ENCODE measurements at regions not wholly inside any gene's neighbourhood (a gene's known extent, or its start where the extent isn't known, plus 50 kb on each side); places are given as distances from the start of the nearest gene placed in this dataset.

DNA sequence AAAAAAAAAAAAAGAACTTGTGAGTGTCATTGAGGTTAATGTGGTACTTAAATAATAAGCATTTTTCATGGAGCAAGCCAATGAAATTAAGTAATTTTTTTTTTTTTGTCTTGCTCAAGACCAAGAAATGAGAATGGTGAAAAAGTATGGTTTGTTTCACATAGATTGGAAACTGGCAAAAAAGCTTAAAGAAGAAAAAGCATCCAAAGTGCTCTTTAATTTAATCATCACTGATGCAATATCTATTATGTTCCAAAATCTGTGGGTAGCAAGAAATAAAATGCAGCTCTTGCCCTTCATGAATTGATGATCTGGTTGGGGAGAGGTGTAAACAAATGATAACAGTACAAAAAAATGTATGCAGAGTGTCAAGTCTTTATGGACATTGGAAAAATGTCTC, 980.6 kb downstream of the REEP3 start:
- intact Hi-C loops (cut with DNase I, micrococcal nuclease): no loop called here
- no peaks in the 10 kb centered on the region for H3K4me1 ChIP-seq (ENCODE audit: low read depth)
- DNase-seq (no peak), ATAC-seq (no peak)
- TF ChIP-seq, protein P1, sequence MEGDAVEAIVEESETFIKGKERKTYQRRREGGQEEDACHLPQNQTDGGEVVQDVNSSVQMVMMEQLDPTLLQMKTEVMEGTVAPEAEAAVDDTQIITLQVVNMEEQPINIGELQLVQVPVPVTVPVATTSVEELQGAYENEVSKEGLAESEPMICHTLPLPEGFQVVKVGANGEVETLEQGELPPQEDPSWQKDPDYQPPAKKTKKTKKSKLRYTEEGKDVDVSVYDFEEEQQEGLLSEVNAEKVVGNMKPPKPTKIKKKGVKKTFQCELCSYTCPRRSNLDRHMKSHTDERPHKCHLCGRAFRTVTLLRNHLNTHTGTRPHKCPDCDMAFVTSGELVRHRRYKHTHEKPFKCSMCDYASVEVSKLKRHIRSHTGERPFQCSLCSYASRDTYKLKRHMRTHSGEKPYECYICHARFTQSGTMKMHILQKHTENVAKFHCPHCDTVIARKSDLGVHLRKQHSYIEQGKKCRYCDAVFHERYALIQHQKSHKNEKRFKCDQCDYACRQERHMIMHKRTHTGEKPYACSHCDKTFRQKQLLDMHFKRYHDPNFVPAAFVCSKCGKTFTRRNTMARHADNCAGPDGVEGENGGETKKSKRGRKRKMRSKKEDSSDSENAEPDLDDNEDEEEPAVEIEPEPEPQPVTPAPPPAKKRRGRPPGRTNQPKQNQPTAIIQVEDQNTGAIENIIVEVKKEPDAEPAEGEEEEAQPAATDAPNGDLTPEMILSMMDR (IDR thresholded peaks at IDR 0.05): no peak
- H3K9me3 ChIP-seq: no peaks in the 10 kb centered on the region
- H3K36me3 ChIP-seq (ENCODE audit: low read depth): no peaks in the 10 kb centered on the region
- H3K4me3 ChIP-seq: no peak overlapping the region

DNA sequence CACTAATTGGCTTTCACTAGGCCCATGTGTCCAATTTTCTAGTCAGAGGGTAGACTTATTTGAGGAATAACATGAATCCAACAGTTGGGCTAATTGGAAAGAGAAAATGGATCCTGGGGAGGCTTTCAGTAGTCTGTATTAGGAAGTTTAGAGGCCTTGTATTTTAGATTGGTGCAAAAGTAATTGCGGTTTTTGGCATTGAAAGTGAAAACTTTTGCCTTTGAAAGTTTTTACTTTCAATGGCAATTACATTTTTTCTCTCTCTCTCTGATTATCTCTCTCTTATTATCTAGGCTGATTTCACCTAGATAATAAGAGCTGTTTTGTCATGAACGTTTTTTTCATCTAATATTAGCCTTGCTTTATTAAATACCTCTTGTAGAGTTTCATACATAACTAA, 981.7 kb downstream of the REEP3 start:
- DNase-seq (no peak), ATAC-seq (no peak)
- intact Hi-C loops (cut with DNase I, micrococcal nuclease): no loop called here
- no peaks in the 10 kb centered on the region for H3K36me3 ChIP-seq (ENCODE audit: low read depth)
- H3K4me3 ChIP-seq: no peak overlapping the region
- no peaks in the 10 kb centered on the region for H3K9me3 ChIP-seq
- no peaks in the 10 kb centered on the region for H3K4me1 ChIP-seq (ENCODE audit: low read depth)
- TF ChIP-seq, protein P1 (IDR thresholded peaks at IDR 0.05): no peak

DNA sequence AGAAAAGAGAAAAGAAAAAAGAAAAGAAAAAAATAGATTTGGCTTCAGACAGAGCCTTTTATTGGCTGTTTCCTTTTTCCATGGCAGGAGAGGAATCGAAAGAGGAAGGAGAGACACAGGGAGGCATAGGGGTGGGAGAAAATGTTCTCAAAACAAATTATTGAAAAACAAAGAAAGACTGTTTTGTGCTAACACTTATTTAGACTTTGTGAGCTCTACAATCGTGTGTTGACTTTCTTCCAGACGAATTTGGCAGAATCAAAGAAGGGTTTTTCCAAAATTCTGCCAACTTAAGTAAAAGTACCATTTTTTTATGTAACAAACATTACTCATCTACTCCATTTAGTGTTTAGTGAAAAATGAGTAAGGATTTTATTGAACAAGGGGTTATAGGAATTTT, 982.2 kb downstream of the REEP3 start:
- no peak for DNase-seq
- intact Hi-C loops (cut with DNase I, micrococcal nuclease): no loop called here
- ATAC-seq: no peak

DNA sequence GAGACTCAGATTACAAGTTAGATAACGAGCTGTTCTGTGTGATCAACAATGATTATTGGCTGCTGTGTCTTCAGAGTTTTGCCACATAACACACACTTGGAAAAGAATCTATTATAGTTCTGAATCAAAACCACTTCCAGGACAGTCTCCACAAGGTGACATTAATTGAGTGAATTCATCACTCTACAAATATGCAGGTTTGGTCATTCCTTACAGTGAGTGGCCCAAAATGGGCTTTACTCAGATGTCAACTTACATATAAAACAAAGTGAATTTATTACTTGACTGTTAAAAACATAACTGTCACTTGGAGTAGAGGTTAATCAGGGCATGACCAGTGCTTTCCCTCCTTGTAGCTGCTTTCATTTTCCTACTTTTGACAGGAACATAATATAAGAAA, 984.3 kb downstream of the REEP3 start:
- no peak for ATAC-seq
- no peaks in the 10 kb centered on the region for H3K4me1 ChIP-seq (ENCODE audit: low read depth)
- H3K9me3 ChIP-seq: no peaks in the 10 kb centered on the region
- H3K4me3 ChIP-seq: no peak overlapping the region
- intact Hi-C loops (cut with DNase I, micrococcal nuclease): no loop called here
- DNase-seq: no peak
- no peaks in the 10 kb centered on the region for H3K36me3 ChIP-seq (ENCODE audit: low read depth)
- TF ChIP-seq, protein P1 (IDR thresholded peaks at IDR 0.05): no peak

More for the DNA sequence above, 982.2 kb downstream of the REEP3 start:
- H3K4me1 ChIP-seq (ENCODE audit: low read depth): no peaks in the 10 kb centered on the region
- H3K4me3 ChIP-seq: no peak overlapping the region
- no peaks in the 10 kb centered on the region for H3K36me3 ChIP-seq (ENCODE audit: low read depth)
- TF ChIP-seq, protein P1 (IDR thresholded peaks at IDR 0.05): no peak
- H3K9me3 ChIP-seq: no peaks in the 10 kb centered on the region

DNA sequence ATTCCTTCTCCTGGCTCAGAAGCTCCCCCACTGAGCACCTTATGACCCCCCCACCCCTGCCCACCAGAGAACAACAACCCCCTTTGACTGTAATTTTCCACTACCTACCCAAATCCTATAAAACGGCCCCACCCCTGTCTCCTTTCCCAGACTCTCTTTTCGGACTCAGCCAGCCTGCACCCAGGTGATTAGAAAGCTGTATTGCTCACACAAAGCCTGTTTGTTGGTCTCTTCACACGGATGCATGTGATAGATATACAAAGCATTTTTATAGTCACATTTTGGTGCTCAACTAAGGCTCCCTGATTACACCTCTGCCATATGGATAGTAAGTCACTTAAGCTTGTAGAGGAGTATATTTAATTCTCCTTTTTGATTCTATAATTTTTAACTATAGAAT, 985.8 kb downstream of the REEP3 start:
- DNase-seq (no peak), ATAC-seq (no peak)
- TF ChIP-seq, protein P1 (IDR thresholded peaks at IDR 0.05): no peak
- Histone ChIP-seq H3K4me3 (no peak overlapping the region), H3K4me1 (ENCODE audit: low read depth) (no peaks in the 10 kb centered on the region), H3K9me3 (no peaks in the 10 kb centered on the region), H3K36me3 (ENCODE audit: low read depth) (no peaks in the 10 kb centered on the region)
- intact Hi-C loops (cut with DNase I, micrococcal nuclease): no loop called here

DNA sequence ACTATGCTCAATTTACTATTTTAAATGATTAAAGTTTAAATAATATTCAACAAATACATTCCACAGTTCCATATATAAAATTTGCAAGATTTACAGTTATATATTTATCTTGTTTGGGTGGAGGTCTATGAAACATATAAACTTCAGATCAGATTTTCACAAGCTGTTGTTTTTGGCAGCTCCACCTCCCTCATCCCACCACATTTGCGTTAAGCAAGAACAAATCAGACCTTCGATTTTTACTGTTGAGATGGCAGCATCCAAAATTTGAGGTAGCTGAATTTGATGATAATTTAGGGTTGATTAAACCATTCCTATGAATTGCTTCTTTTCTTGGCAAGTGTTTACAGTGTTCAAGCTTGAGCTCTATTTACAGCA, 986.4 kb downstream of the REEP3 start:
- DNase-seq: no peak
- TF ChIP-seq, protein P1 (IDR thresholded peaks at IDR 0.05): no peak
- Histone ChIP-seq H3K4me1 (ENCODE audit: low read depth) (no peaks in the 10 kb centered on the region), H3K4me3 (no peak overlapping the region), H3K36me3 (ENCODE audit: low read depth) (no peaks in the 10 kb centered on the region), H3K9me3 (no peaks in the 10 kb centered on the region)
- no peak for ATAC-seq
- intact Hi-C loops (cut with DNase I, micrococcal nuclease): no loop called here
